PC-3 (cell line): ENCODE measurements at regions not wholly inside any gene's neighbourhood (a gene's known extent, or its start where the extent isn't known, plus 50 kb on each side); places are given as distances from the start of the nearest gene placed in this dataset.

Experiments used
- ATAC-seq: fragments of 200-7000 bp; cut with Tn5 transposase; 2 replicates; pipeline ENCODE4 v1.9.1; 2020; ENCODE audit warnings: mild to moderate bottlenecking, moderate library complexity
- BruUV-seq: library from RNA; stranded (reverse); fragments of 400-500 nt; replicated peaks from 2 replicates; lab custom pipeline; 2021; lab: Mats Ljungman, UMichigan
- CTCF ChIA-PET: fragments of 300-600 bp; sonication (Branson Sonifier 250); formaldehyde crosslinking; loops from one replicate; lab custom pipeline; 2022; ENCODE audit warnings: antibody characterized with exemption; lab: Charles Lee
- POLR2A ChIA-PET: fragments of 300-600 bp; sonication (Branson Sonifier 250); formaldehyde crosslinking; loops from one replicate; lab custom pipeline; 2022; ENCODE audit warnings: antibody characterized with exemption; ENCODE audit not compliant: unreplicated experiment; lab: Charles Lee
- DNase-seq: peaks from one replicate; pipeline ENCODE4 v3.0.0-alpha.2; 2015
- H2AFZ ChIP-seq: fragments of 300-600 bp; sonication (generic); 2 replicates; pipeline ENCODE4 v1.6.0; 2016; ENCODE audit warnings: antibody characterized with exemption, low read length
- H3F3A ChIP-seq: fragments of 300-600 bp; sonication (generic); one replicate; pipeline ENCODE4 v1.6.0; 2017; ENCODE audit warnings: antibody characterized with exemption, low read length, control low read depth, mild to moderate bottlenecking; ENCODE audit not compliant: unreplicated experiment
- H3K27ac ChIP-seq: fragments of 300-600 bp; sonication (generic); 2 replicates; pipeline ENCODE4 v1.5.1; 2016; ENCODE audit warnings: mild to moderate bottlenecking, low read length
- H3K27me3 ChIP-seq: fragments of 300-600 bp; sonication (generic); 2 replicates; pipeline ENCODE4 v1.6.1; 2016; ENCODE audit warnings: low read length, mixed read lengths
- H3K36me3 ChIP-seq: fragments of 300-600 bp; sonication (generic); 2 replicates; pipeline ENCODE4 v1.6.1; 2016; ENCODE audit warnings: low read depth, mixed run types, low read length, mixed read lengths
- H3K4me1 ChIP-seq: fragments of 300-600 bp; sonication (generic); 2 replicates; pipeline ENCODE4 v1.5.1; 2016; ENCODE audit warnings: low read length; ENCODE audit not compliant: insufficient read depth
- H3K4me2 ChIP-seq: fragments of 300-600 bp; sonication (generic); 2 replicates; pipeline ENCODE4 v1.6.0; 2016; ENCODE audit warnings: low read length
- H3K4me3 ChIP-seq: fragments of 300-600 bp; sonication (generic); 2 replicates; pipeline ENCODE4 v1.5.1; 2016; ENCODE audit warnings: mild to moderate bottlenecking, low read length, mixed read lengths
- H3K79me2 ChIP-seq: fragments of 300-600 bp; sonication (generic); 2 replicates; pipeline ENCODE4 v1.6.1; 2017; ENCODE audit warnings: low read length, mixed read lengths
- H3K9ac ChIP-seq: fragments of 300-600 bp; sonication (generic); 2 replicates; pipeline ENCODE4 v1.6.0; 2016; ENCODE audit warnings: mild to moderate bottlenecking, low read length
- H3K9me2 ChIP-seq: fragments of 300-600 bp; sonication (generic); replicated peaks from 2 replicates; pipeline ENCODE4 v1.6.1; 2016; ENCODE audit warnings: mixed run types, low read length, mixed read lengths
- H3K9me3 ChIP-seq: fragments of 300-600 bp; sonication (generic); 2 replicates; pipeline ENCODE4 v1.6.1; 2016; ENCODE audit warnings: low read length, mixed read lengths
- H4K20me1 ChIP-seq: fragments of 300-600 bp; sonication (generic); 2 replicates; pipeline ENCODE4 v1.6.1; 2016; ENCODE audit warnings: low read length, mixed read lengths
- CTCF ChIP-seq: fragments of 300-600 bp; sonication (generic); conservative IDR thresholded peaks from 2 replicates; pipeline ENCODE4 v1.5.1; 2017; ENCODE audit warnings: antibody characterized with exemption, low read depth, mild to moderate bottlenecking, low read length
- EZH2 ChIP-seq: fragments of 300-600 bp; sonication (generic); IDR thresholded peaks from one replicate; pipeline ENCODE4 v1.6.1; 2017; ENCODE audit warnings: antibody characterized with exemption, mild to moderate bottlenecking, low read length; ENCODE audit not compliant: unreplicated experiment
- EZH2phosphoT487 ChIP-seq: fragments of 300-600 bp; sonication (generic); IDR thresholded peaks from 2 replicates; pipeline ENCODE4 v1.6.1; 2018; ENCODE audit warnings: mild to moderate bottlenecking, antibody characterized with exemption, low read length, borderline replicate concordance
- intact Hi-C: fragments of 100-400 bp; cut with micrococcal nuclease; formaldehyde crosslinking; loops from 2 replicates; pipeline ENCODE4 v1.9.0; 2023

GRCh38 chr3:5826467-5826866 lies 639.0 kb downstream of the EDEM1 start:
- POLR2A ChIA-PET = no interaction called here
- no peak overlapping the region for H2AFZ ChIP-seq
- no peak for ATAC-seq

GRCh38 chr3:5828251-5828650 lies 640.7 kb downstream of the EDEM1 start:
- ATAC-seq = no peak

More at GRCh38 chr3:5826467-5826866, 639.0 kb downstream of the EDEM1 start:
- Histone ChIP-seq H3K36me3 (no peaks in the 10 kb centered on the region), H3K4me2 (no peak overlapping the region), H4K20me1 (no peaks in the 10 kb centered on the region), H3F3A (no peaks in the 10 kb centered on the region), H3K9ac (no peak overlapping the region), H3K27ac (no peak overlapping the region), H3K79me2 (no peaks in the 10 kb centered on the region), H3K9me2 (no peaks in the 10 kb centered on the region), H3K9me3 (no peaks in the 10 kb centered on the region; the same call in 1 of the 2 replicates), H3K4me3 (no peak overlapping the region), H3K27me3 (no peaks in the 10 kb centered on the region), H3K4me1 (no peaks in the 10 kb centered on the region)
- CTCF ChIA-PET = no interaction called here
- BruUV-seq = no TSS peak
- intact Hi-C loops = no loop called here
- DNase-seq = no peak
- TF ChIP-seq CTCF = no peak
- TF ChIP-seq EZH2 = no peak
- no peak for TF ChIP-seq EZH2phosphoT487

More at GRCh38 chr3:5828251-5828650, 640.7 kb downstream of the EDEM1 start:
- H3K9me3 ChIP-seq = no peaks in the 10 kb centered on the region
- no peak for TF ChIP-seq CTCF
- TF ChIP-seq EZH2 = no peak
- no peak for TF ChIP-seq EZH2phosphoT487
- no peaks in the 10 kb centered on the region for H3K4me1 ChIP-seq
- H3F3A ChIP-seq = no peaks in the 10 kb centered on the region
- H3K4me3 ChIP-seq = no peak overlapping the region
- H2AFZ ChIP-seq = no peak overlapping the region
- no peak overlapping the region for H3K9ac ChIP-seq
- no peaks in the 10 kb centered on the region for H3K36me3 ChIP-seq
- no peak for DNase-seq
- H3K4me2 ChIP-seq = no peak overlapping the region
- H3K27me3 ChIP-seq = no peaks in the 10 kb centered on the region
- no peaks in the 10 kb centered on the region for H4K20me1 ChIP-seq
- no peak overlapping the region for H3K27ac ChIP-seq
- intact Hi-C loops = no loop called here
- ChIA-PET POLR2A (no interaction called here), CTCF (no interaction called here)
- BruUV-seq = no TSS peak
- no peaks in the 10 kb centered on the region for H3K79me2 ChIP-seq
- no peaks in the 10 kb centered on the region for H3K9me2 ChIP-seq
